Hepatocyte (in vitro differentiated cells): ENCODE measurements at regions not wholly inside any gene's neighbourhood (a gene's known extent, or its start where the extent isn't known, plus 50 kb on each side); places are given as distances from the start of the nearest gene placed in this dataset.

Source experiments
- DNase-seq: peaks from one replicate; pipeline ENCODE4 v3.0.0-alpha.2; 2016; ENCODE audit warnings: low spot score
- H2AFZ ChIP-seq: fragments of 200-600 bp; sonication (generic); 2 replicates; pipeline ENCODE4 v1.6.0; 2016; ENCODE audit warnings: antibody characterized with exemption, mild to moderate bottlenecking
- H3K27ac ChIP-seq: fragments of 200-600 bp; sonication (generic); 2 replicates; pipeline ENCODE4 v1.5.1; 2016; ENCODE audit warnings: mild to moderate bottlenecking
- H3K27me3 ChIP-seq: fragments of 200-600 bp; sonication (generic); 2 replicates; pipeline ENCODE4 v1.6.1; 2016
- H3K36me3 ChIP-seq: fragments of 200-600 bp; sonication (generic); replicated peaks from 2 replicates; pipeline ENCODE4 v1.5.1; 2016; ENCODE audit warnings: low read depth; ENCODE audit not compliant: insufficient read depth
- H3K4me1 ChIP-seq: fragments of 200-600 bp; sonication (generic); 2 replicates; pipeline ENCODE4 v1.5.1; 2016; ENCODE audit warnings: mild to moderate bottlenecking, moderate library complexity; ENCODE audit not compliant: insufficient read depth
- H3K4me2 ChIP-seq: fragments of 200-600 bp; sonication (generic); 2 replicates; pipeline ENCODE4 v1.6.0; 2016
- H3K4me3 ChIP-seq: fragments of 200-600 bp; sonication (generic); 2 replicates; pipeline ENCODE4 v1.5.1; 2016; ENCODE audit warnings: mild to moderate bottlenecking
- H3K79me2 ChIP-seq: fragments of 200-600 bp; sonication (generic); 2 replicates; pipeline ENCODE4 v1.6.0; 2017; ENCODE audit warnings: mild to moderate bottlenecking
- H3K9me2 ChIP-seq: fragments of 200-600 bp; sonication (generic); replicated peaks from 2 replicates; pipeline ENCODE4 v1.6.0; 2017; ENCODE audit warnings: mild to moderate bottlenecking; ENCODE audit not compliant: insufficient read depth
- H3K9me3 ChIP-seq: fragments of 200-600 bp; sonication (generic); 2 replicates; pipeline ENCODE4 v1.5.1; 2016; ENCODE audit warnings: low read depth, mild to moderate bottlenecking
- H4K20me1 ChIP-seq: fragments of 200-600 bp; sonication (generic); 2 replicates; pipeline ENCODE4 v1.6.0; 2016; ENCODE audit warnings: mild to moderate bottlenecking; ENCODE audit not compliant: insufficient read depth, poor library complexity, severe bottlenecking
- CTCF ChIP-seq: fragments of 200-600 bp; sonication (generic); IDR thresholded peaks from 2 replicates; pipeline ENCODE4 v1.5.1; 2016; ENCODE audit warnings: antibody characterized with exemption, mild to moderate bottlenecking; ENCODE audit not compliant: poor library complexity
- EZH2 ChIP-seq: fragments of 200-600 bp; sonication (generic); IDR thresholded peaks from 2 replicates; pipeline ENCODE4 v1.6.1; 2016; ENCODE audit warnings: antibody characterized with exemption, mild to moderate bottlenecking, borderline replicate concordance
- EZH2phosphoT487 ChIP-seq: fragments of 200-600 bp; sonication (generic); IDR thresholded peaks from one replicate; pipeline ENCODE4 v1.6.1; 2018; ENCODE audit warnings: antibody characterized with exemption, mild to moderate bottlenecking, low read depth, moderate library complexity; ENCODE audit not compliant: unreplicated experiment, severe bottlenecking
- WGBS: methylation state at CpG from one replicate; pipeline ENCODE4 v1.1.6; 2016; ENCODE audit warnings: low lambda C conversion rate; ENCODE audit errors: missing lambda C conversion rate; 5-methylcytosine and 5-hydroxymethylcytosine counted together

GRCh38 chr2:155281907-155282306 is 583.4 kb downstream of the KCNJ3 start:
- WGBS = 89% methylated on average over 7 of the region's 7 CpGs
- Histone ChIP-seq H2AFZ (no peak overlapping the region), H3K27me3 (no peaks in the 10 kb centered on the region), H3K79me2 (no peaks in the 10 kb centered on the region), H3K4me2 (no peak overlapping the region), H3K27ac (no peak overlapping the region), H3K36me3 (no peaks in the 10 kb centered on the region), H3K4me1 (no peaks in the 10 kb centered on the region), H3K4me3 (no peak overlapping the region), H3K9me2 (no peaks in the 10 kb centered on the region), H3K9me3 (no peaks in the 10 kb centered on the region), H4K20me1 (no peaks in the 10 kb centered on the region)
- no peak for TF ChIP-seq EZH2phosphoT487
- no peak for TF ChIP-seq CTCF
- TF ChIP-seq EZH2 = no peak
- DNase-seq = no peak

- H3K4me1 ChIP-seq = no peaks in the 10 kb centered on the region
- no peaks in the 10 kb centered on the region for H3K36me3 ChIP-seq
- whole genome bisulfite sequencing = 89% methylated on average over 3 of the region's 3 CpGs
- TF ChIP-seq EZH2phosphoT487 (no peak), CTCF (no peak)
- H3K9me3 ChIP-seq = no peaks in the 10 kb centered on the region
- no peak overlapping the region for H3K4me2 ChIP-seq
- H3K27me3 ChIP-seq = no peaks in the 10 kb centered on the region
- no peak overlapping the region for H3K4me3 ChIP-seq
- no peaks in the 10 kb centered on the region for H3K79me2 ChIP-seq
- no peaks in the 10 kb centered on the region for H3K9me2 ChIP-seq
- no peak for DNase-seq
- H3K27ac ChIP-seq = no peak overlapping the region
- H4K20me1 ChIP-seq = no peaks in the 10 kb centered on the region
- H2AFZ ChIP-seq = no peak overlapping the region
Observed at GRCh38 chr2:155273323-155273722, 574.8 kb downstream of the KCNJ3 start.

GRCh38 chr2:155266583-155266982 is 568.1 kb downstream of the KCNJ3 start:
- H3K27me3 ChIP-seq = no peaks in the 10 kb centered on the region
- H3K9me3 ChIP-seq = no peaks in the 10 kb centered on the region
- no peak for DNase-seq
- TF ChIP-seq EZH2 (no peak), EZH2phosphoT487 (no peak), CTCF (no peak)
- H3K9me2 ChIP-seq = no peaks in the 10 kb centered on the region
- H2AFZ ChIP-seq = no peak overlapping the region
- H3K4me3 ChIP-seq = no peak overlapping the region
- H3K4me1 ChIP-seq = no peaks in the 10 kb centered on the region
- no peak overlapping the region for H3K4me2 ChIP-seq
- H3K27ac ChIP-seq = no peak overlapping the region
- H3K79me2 ChIP-seq = no peaks in the 10 kb centered on the region
- WGBS = 53% methylated on average over 3 of the region's 3 CpGs
- H3K36me3 ChIP-seq = no peaks in the 10 kb centered on the region
- H4K20me1 ChIP-seq = no peaks in the 10 kb centered on the region

GRCh38 chr2:155266109-155266508 is 567.6 kb downstream of the KCNJ3 start:
- H3K4me1 ChIP-seq = no peaks in the 10 kb centered on the region
- WGBS = 90% methylated on average over 1 of the region's 1 CpG
- H3K79me2 ChIP-seq = no peaks in the 10 kb centered on the region
- H4K20me1 ChIP-seq = no peaks in the 10 kb centered on the region
- H3K9me3 ChIP-seq = no peaks in the 10 kb centered on the region
- TF ChIP-seq EZH2 (no peak), EZH2phosphoT487 (no peak), CTCF (no peak)
- no peak overlapping the region for H2AFZ ChIP-seq
- no peaks in the 10 kb centered on the region for H3K27me3 ChIP-seq
- H3K9me2 ChIP-seq = no peaks in the 10 kb centered on the region
- H3K4me2 ChIP-seq = no peak overlapping the region
- H3K36me3 ChIP-seq = no peaks in the 10 kb centered on the region
- no peak overlapping the region for H3K27ac ChIP-seq
- H3K4me3 ChIP-seq = no peak overlapping the region
- no peak for DNase-seq
